ENCODE measurements at regions not wholly inside any gene's neighbourhood (a gene's known extent, or its start where the extent isn't known, plus 50 kb on each side); places are given as distances from the start of the nearest gene placed in this dataset.

DNA sequence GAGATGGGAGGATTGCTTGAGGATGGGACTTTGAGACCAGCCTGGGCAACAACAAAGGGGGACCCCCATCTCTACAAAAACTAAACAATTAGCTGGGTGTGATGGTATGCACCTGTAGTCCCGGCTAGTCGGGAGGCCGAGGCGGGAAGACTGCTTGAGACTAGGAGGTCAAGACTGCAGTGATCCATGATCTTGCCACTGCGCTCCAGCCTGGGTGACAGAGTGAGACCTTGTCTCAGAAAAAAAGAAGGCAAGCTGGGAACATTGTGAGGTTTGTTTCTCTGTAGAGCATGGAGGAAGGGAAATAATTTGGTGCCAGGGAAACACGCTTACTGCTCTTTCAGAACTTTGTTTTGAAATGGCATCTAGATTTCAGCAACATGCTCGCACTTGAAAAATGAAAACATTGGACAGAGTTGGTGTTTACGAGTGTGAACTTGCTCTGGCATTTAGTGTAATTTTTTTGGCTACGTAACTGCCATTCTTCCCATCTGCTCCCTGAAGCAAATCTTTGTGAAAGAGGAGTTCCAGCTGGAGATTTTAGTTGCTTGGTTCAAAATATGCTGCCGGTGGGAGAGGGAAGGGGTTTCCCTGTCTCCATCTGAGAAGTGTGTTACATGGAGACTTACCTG is 125.6 kb upstream of the DLX2 start:
- peak; percentile 92 for DNase-seq (ENCODE audit: low read depth)
- TF ChIP-seq, protein P1, sequence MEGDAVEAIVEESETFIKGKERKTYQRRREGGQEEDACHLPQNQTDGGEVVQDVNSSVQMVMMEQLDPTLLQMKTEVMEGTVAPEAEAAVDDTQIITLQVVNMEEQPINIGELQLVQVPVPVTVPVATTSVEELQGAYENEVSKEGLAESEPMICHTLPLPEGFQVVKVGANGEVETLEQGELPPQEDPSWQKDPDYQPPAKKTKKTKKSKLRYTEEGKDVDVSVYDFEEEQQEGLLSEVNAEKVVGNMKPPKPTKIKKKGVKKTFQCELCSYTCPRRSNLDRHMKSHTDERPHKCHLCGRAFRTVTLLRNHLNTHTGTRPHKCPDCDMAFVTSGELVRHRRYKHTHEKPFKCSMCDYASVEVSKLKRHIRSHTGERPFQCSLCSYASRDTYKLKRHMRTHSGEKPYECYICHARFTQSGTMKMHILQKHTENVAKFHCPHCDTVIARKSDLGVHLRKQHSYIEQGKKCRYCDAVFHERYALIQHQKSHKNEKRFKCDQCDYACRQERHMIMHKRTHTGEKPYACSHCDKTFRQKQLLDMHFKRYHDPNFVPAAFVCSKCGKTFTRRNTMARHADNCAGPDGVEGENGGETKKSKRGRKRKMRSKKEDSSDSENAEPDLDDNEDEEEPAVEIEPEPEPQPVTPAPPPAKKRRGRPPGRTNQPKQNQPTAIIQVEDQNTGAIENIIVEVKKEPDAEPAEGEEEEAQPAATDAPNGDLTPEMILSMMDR (IDR thresholded peaks at IDR 0.05; ENCODE audit: insufficient read depth, low read depth, low read length, missing control alignments) = no peak
- H3K4me3 ChIP-seq (ENCODE audit: low read length) = peak overlapping the region; percentile 38

- DNase-seq (ENCODE audit: low read depth) = no peak
- TF ChIP-seq, protein P1 (IDR thresholded peaks at IDR 0.05; ENCODE audit: insufficient read depth, low read depth, low read length, missing control alignments) = no peak
- H3K4me3 ChIP-seq (ENCODE audit: low read length) = peak overlapping the region; percentile 38
These were observed 126.4 kb upstream of the DLX2 start for GRCh38 chr2:172229125-172229524.

DNA sequence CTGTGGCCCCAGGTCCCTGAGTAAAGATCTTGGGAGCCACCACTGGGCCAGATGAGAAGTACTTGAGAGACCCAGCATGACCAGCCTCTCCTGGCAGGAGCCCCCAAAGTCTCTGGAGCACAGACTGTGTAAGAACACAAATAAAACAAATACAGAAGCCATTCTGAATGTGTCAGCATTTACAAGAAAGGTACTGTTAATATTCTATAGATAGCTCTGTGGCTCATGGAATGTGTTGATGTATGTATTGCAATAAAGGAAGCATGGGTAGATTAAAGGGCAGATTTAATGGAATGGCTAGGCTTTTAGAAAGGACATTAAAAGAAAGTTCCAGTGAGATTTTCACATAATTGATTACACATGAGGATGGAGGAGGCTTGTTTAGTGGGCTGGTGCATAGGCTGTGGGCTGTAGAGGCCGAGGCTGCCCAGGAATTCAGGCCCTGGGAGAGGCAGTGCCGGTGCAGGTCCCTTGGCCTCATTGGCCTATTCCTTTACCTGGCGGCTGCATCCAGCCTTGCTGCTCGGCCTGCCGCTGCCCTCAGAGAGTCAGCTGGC is 127.7 kb upstream of the DLX2 start:
- no peak overlapping the region for H3K4me3 ChIP-seq (ENCODE audit: low read length)
- TF ChIP-seq, protein P1 (IDR thresholded peaks at IDR 0.05; ENCODE audit: insufficient read depth, low read depth, low read length, missing control alignments) = no peak
- DNase-seq (ENCODE audit: low read depth) = no peak

DNA sequence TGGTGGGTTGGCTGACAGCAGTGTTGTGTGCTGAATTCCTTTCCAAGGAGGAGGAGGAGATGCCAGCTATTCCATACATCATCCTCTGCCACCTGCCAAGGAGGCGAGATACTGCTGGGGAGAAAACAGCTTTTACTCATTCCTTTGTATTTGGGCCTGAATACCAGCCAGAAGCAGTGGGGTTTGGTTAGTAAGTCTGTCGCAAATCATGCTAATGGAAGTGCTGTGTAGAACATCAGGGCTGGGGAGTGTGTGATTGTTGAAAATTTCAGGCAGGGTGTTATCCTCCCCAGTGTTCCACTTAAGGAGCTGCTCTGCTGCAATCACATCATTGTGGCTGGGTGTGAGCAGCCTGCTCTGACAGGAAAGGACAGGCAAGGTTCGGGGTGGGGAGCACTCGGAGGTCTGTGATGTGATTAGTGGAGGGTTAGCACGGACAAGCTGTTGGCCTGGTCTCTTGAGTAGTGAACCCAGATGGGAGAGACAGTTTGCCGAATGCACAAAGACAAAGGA is 128.2 kb upstream of the DLX2 start:
- no peak overlapping the region for H3K4me3 ChIP-seq (ENCODE audit: low read length)
- DNase-seq (ENCODE audit: low read depth) = peak; percentile 63
- TF ChIP-seq, protein P1 (IDR thresholded peaks at IDR 0.05; ENCODE audit: insufficient read depth, low read depth, low read length, missing control alignments) = no peak

GRCh38 chr2:172231508-172231907 is 128.8 kb upstream of the DLX2 start:
- no peak overlapping the region for H3K4me3 ChIP-seq (ENCODE audit: low read length)
- peak; percentile 47 for DNase-seq (ENCODE audit: low read depth)
- TF ChIP-seq, protein P1 (IDR thresholded peaks at IDR 0.05; ENCODE audit: insufficient read depth, low read depth, low read length, missing control alignments) = no peak

DNA sequence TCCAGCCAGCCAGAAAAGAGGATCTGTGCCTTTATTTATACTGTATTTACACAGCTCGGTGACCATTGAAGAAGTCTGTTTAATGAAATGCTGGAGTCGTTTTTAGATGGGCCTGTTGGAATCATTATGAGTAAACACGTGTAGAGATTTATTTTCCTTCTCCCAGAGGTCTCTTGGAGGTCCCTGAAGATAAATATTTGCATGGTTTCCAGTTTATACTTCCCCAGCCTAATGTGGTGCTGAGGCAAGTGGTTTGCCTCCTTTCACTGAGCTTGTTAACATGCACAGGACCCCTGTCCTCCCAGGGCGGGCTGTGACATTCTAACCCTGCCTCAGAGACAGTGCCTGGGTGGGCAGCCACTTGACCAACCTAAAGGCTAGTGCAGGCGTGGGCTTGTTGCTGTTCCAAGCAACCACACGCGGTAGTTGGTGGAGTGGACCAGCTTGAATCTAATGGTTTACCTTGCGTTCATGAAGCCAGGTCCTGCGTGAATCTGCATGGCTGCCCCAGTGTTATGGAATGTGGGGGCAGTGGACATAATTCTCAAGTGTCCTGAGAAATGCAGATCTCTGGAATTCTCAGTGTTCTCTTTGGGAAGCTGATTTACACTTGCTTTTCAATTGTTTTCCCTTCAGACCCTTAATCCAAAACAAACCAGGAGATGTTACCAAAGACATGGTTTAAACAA is 130.2 kb upstream of the DLX2 start:
- H3K4me3 ChIP-seq (ENCODE audit: low read length) = no peak overlapping the region
- no peak for DNase-seq (ENCODE audit: low read depth)

More for the DNA sequence above, 130.2 kb upstream of the DLX2 start:
- TF ChIP-seq, protein P1 (IDR thresholded peaks at IDR 0.05; ENCODE audit: insufficient read depth, low read depth, low read length, missing control alignments) = no peak
